Osteoblast (primary cell): ENCODE measurements at regions not wholly inside any gene's neighbourhood (a gene's known extent, or its start where the extent isn't known, plus 50 kb on each side); places are given as distances from the start of the nearest gene placed in this dataset.

Source experiments
- DNase-seq: peaks from one replicate; pipeline ENCODE4 v3.0.0; 2011; ENCODE audit warnings: low spot score, mixed read lengths; ENCODE audit not compliant: insufficient read length; ENCODE audit errors: missing footprints
- H2AFZ ChIP-seq: 2 replicates; pipeline ENCODE4 v1.6.0; 2011; ENCODE audit warnings: mild to moderate bottlenecking, low read length
- H3K27ac ChIP-seq: 2 replicates; pipeline ENCODE4 v1.5.1; 2011; ENCODE audit warnings: mild to moderate bottlenecking, low read depth, low read length, moderate library complexity
- H3K27me3 ChIP-seq: 2 replicates; pipeline ENCODE4 v1.6.0; 2012; ENCODE audit warnings: mild to moderate bottlenecking, control low read depth, inconsistent platforms, low read length, moderate library complexity; ENCODE audit not compliant: insufficient read depth
- H3K36me3 ChIP-seq: 2 replicates; pipeline ENCODE4 v1.5.1; 2011; ENCODE audit warnings: mild to moderate bottlenecking, low read length, control low read depth, moderate library complexity; ENCODE audit not compliant: insufficient read depth
- H3K4me1 ChIP-seq: 2 replicates; pipeline ENCODE4 v1.5.1; 2011; ENCODE audit warnings: mild to moderate bottlenecking, low read length, control low read depth, moderate library complexity; ENCODE audit not compliant: insufficient read depth
- H3K4me2 ChIP-seq: 2 replicates; pipeline ENCODE4 v1.6.0; 2011; ENCODE audit warnings: mild to moderate bottlenecking, low read length; ENCODE audit not compliant: insufficient read depth
- H3K4me3 ChIP-seq: fragments of 200-600 bp; sonication (generic); 3 replicates; pipeline ENCODE4 v1.5.1; 2012; ENCODE audit warnings: mild to moderate bottlenecking, low read length, inconsistent platforms; ENCODE audit not compliant: insufficient read depth
- H3K79me2 ChIP-seq: 2 replicates; pipeline ENCODE4 v1.6.0; 2012; ENCODE audit warnings: mild to moderate bottlenecking, low read length, control low read depth, inconsistent platforms; ENCODE audit not compliant: insufficient read depth
- H3K9me3 ChIP-seq: 2 replicates; pipeline ENCODE4 v1.5.1; 2011; ENCODE audit warnings: low read depth, low read length, control low read depth
- H4K20me1 ChIP-seq: 2 replicates; pipeline ENCODE4 v1.6.0; 2012; ENCODE audit warnings: mild to moderate bottlenecking, low read length, control low read depth; ENCODE audit not compliant: insufficient read depth
- TF ChIP-seq, protein P1 (sequence below): IDR thresholded peaks from 2 replicates; pipeline ENCODE4 v1.5.1; 2011; ENCODE audit warnings: mild to moderate bottlenecking, low read depth, low read length, moderate library complexity; ENCODE audit errors: extremely low read depth

- no peaks in the 10 kb centered on the region for H3K79me2 ChIP-seq
- no peak for DNase-seq
- H2AFZ ChIP-seq: no peak overlapping the region
- TF ChIP-seq, protein P1, sequence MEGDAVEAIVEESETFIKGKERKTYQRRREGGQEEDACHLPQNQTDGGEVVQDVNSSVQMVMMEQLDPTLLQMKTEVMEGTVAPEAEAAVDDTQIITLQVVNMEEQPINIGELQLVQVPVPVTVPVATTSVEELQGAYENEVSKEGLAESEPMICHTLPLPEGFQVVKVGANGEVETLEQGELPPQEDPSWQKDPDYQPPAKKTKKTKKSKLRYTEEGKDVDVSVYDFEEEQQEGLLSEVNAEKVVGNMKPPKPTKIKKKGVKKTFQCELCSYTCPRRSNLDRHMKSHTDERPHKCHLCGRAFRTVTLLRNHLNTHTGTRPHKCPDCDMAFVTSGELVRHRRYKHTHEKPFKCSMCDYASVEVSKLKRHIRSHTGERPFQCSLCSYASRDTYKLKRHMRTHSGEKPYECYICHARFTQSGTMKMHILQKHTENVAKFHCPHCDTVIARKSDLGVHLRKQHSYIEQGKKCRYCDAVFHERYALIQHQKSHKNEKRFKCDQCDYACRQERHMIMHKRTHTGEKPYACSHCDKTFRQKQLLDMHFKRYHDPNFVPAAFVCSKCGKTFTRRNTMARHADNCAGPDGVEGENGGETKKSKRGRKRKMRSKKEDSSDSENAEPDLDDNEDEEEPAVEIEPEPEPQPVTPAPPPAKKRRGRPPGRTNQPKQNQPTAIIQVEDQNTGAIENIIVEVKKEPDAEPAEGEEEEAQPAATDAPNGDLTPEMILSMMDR: no peak
- H3K4me1 ChIP-seq: no peaks in the 10 kb centered on the region
- no peaks in the 10 kb centered on the region for H3K27me3 ChIP-seq
- no peaks in the 10 kb centered on the region for H3K9me3 ChIP-seq
- H3K36me3 ChIP-seq: no peaks in the 10 kb centered on the region
- H3K4me3 ChIP-seq: no peak overlapping the region
- H4K20me1 ChIP-seq: no peaks in the 10 kb centered on the region
- no peak overlapping the region for H3K27ac ChIP-seq
- no peak overlapping the region for H3K4me2 ChIP-seq
Observed at GRCh38 chr10:123485341-123485960, 180.7 kb upstream of the GPR26 start.

GRCh38 chr10:123488436-123488835 lies 177.7 kb upstream of the GPR26 start:
- no peaks in the 10 kb centered on the region for H4K20me1 ChIP-seq
- H3K4me2 ChIP-seq: no peak overlapping the region
- TF ChIP-seq, protein P1: no peak
- no peaks in the 10 kb centered on the region for H3K79me2 ChIP-seq
- H3K4me1 ChIP-seq: no peaks in the 10 kb centered on the region
- H3K27ac ChIP-seq: no peak overlapping the region
- H3K9me3 ChIP-seq: no peaks in the 10 kb centered on the region
- no peaks in the 10 kb centered on the region for H3K36me3 ChIP-seq
- DNase-seq: no peak
- H2AFZ ChIP-seq: no peak overlapping the region
- H3K27me3 ChIP-seq: no peaks in the 10 kb centered on the region
- H3K4me3 ChIP-seq: no peak overlapping the region

DNA sequence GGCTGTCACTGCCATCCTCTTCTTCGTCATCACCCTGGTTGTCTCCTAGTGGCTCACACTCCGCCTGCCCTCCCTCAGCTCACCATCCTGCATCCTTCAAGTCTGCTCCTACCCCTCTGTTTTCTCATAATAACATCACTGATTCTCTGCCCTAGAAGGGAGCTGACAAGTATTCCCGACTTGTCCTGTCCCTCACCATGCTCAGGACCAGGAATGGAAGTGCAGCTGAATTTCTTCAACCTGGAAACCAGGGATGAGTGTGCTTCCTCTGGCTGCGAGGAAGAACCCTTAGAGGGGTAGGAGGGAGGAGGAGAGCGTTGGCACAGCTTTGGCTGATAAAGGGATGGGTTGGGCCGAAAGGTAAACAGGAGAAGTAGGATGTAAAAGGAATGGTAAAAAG lies 174.8 kb upstream of the GPR26 start:
- Histone ChIP-seq H3K36me3 (no peaks in the 10 kb centered on the region), H3K4me2 (no peak overlapping the region), H3K27me3 (no peaks in the 10 kb centered on the region), H3K9me3 (no peaks in the 10 kb centered on the region), H3K4me3 (no peak overlapping the region), H2AFZ (no peak overlapping the region), H4K20me1 (no peaks in the 10 kb centered on the region), H3K27ac (no peak overlapping the region), H3K79me2 (no peaks in the 10 kb centered on the region), H3K4me1 (no peaks in the 10 kb centered on the region)
- TF ChIP-seq, protein P1: no peak
- no peak for DNase-seq

DNA sequence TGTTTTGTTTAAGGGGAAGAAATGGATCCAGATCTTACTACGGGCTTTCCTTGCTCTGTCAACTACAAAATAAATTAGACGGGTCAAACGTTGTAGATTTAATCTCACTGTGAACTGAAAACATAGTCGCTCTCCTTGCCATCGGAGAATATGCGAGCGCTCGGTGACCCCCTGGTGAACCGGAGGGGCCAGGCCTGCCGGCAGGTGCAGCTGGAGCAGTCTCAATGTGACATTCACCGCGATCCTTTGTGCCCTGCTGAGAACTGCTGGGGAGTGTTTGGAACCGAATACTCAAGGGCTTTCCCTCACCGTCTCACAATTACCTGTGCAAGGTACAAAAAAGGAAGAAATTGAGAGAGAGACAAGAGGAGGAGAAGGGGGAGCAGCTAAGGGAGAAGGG lies 174.1 kb upstream of the GPR26 start:
- no peak overlapping the region for H3K4me3 ChIP-seq
- H2AFZ ChIP-seq: no peak overlapping the region
- no peaks in the 10 kb centered on the region for H3K79me2 ChIP-seq
- H3K27me3 ChIP-seq: no peaks in the 10 kb centered on the region
- no peak overlapping the region for H3K27ac ChIP-seq
- H4K20me1 ChIP-seq: no peaks in the 10 kb centered on the region
- no peaks in the 10 kb centered on the region for H3K36me3 ChIP-seq
- H3K4me2 ChIP-seq: no peak overlapping the region
- TF ChIP-seq, protein P1: no peak
- no peak for DNase-seq
- H3K4me1 ChIP-seq: no peaks in the 10 kb centered on the region
- no peaks in the 10 kb centered on the region for H3K9me3 ChIP-seq
